Stomach smooth muscle (tissue), 2 donors: ENCODE measurements at regions not wholly inside any gene's neighbourhood (a gene's known extent, or its start where the extent isn't known, plus 50 kb on each side); places are given as distances from the start of the nearest gene placed in this dataset.
"Not testable (repeated sequence)": the region's sequence is repeated elsewhere in the genome, so short reads cannot be mapped to it uniquely, and the experiment has no call there.

Source experiments
- H3K27ac ChIP-seq: one replicate; pipeline ENCODE4 v1.7.0; 2013; ENCODE audit warnings: mild to moderate bottlenecking, low read length, inconsistent platforms
- H3K27me3 ChIP-seq, 2 donors: one replicate each; pipeline ENCODE4 v1.7.0; 2013; ENCODE audit warnings: low read length in 2 of 2; ENCODE audit not compliant: insufficient read depth in 2 of 2, control insufficient read depth in 1 of 2
- H3K36me3 ChIP-seq, 2 donors: one replicate each; pipeline ENCODE4 v1.7.0; 2013; ENCODE audit warnings: low read length in 2 of 2; ENCODE audit not compliant: control insufficient read depth in 2 of 2, insufficient read depth in 2 of 2
- H3K4me1 ChIP-seq: one replicate; pipeline ENCODE4 v1.7.0; 2013; ENCODE audit warnings: low read length; ENCODE audit not compliant: control insufficient read depth, insufficient read depth
- H3K4me3 ChIP-seq, 2 donors: one replicate each; pipeline ENCODE4 v1.7.0; 2013; ENCODE audit warnings: low read length in 2 of 2
- H3K9ac ChIP-seq, 2 donors: one replicate each; pipeline ENCODE4 v1.7.0; 2013; ENCODE audit warnings: low read length in 2 of 2, mild to moderate bottlenecking in 1 of 2
- H3K9me3 ChIP-seq, 2 donors: one replicate each; pipeline ENCODE4 v1.7.0; 2013; ENCODE audit warnings: low read length in 2 of 2; ENCODE audit not compliant: control insufficient read depth in 2 of 2
- donor health status: healthy.
- donor health status: Pancreatic carcinoma.

DNA sequence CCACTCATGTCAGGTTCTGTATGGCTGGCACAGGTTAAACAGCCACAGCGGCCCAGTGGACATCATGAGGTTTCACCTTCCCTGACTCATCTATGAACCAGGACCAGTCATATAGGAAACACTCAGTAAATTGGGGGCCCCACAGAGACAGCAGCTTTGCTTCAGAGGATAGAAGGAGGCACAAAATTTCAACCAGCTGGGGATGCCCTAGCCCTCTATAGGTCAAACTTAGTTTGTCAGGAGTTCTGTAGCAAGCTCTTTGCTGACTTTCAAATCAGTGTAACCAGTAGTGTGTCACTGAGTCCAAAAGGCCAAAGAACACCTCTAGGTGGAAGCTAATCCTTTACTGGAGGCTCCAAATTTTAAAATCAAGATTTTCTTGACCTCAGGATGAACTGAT is 4157.8 kb upstream of the TPTE start:
- H3K4me3 ChIP-seq, H3K27ac ChIP-seq, H3K4me1 ChIP-seq, H3K9ac ChIP-seq, H3K27me3 ChIP-seq, H3K36me3 ChIP-seq, H3K9me3 ChIP-seq: not testable (repeated sequence)

DNA sequence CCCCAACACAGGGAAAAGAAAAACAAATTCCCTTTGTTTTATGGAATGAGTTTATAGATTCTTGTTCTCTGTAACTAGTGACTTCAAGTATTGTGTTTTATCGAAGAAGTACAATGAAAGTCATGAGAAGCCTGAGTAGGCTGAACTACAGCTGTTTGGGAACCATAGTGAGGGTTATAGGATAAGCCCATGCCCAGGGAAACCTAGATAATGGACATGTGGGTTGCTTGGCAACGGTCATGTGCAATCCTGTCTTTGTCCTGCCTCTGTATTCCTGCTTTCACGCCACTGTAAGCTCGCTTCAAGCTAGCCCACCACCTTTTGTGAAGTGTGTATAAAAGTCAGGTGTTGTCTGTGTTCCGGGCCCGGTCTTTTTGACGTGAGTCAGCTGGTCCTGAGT is 4152.6 kb upstream of the TPTE start:
- not testable (repeated sequence) for H3K4me1 ChIP-seq, H3K9ac ChIP-seq, H3K27me3 ChIP-seq, H3K36me3 ChIP-seq, H3K9me3 ChIP-seq
- peak overlapping the region in 1 of 2 donors; percentile 61 for H3K4me3 ChIP-seq
- peak overlapping the region; percentile 71 for H3K27ac ChIP-seq

DNA sequence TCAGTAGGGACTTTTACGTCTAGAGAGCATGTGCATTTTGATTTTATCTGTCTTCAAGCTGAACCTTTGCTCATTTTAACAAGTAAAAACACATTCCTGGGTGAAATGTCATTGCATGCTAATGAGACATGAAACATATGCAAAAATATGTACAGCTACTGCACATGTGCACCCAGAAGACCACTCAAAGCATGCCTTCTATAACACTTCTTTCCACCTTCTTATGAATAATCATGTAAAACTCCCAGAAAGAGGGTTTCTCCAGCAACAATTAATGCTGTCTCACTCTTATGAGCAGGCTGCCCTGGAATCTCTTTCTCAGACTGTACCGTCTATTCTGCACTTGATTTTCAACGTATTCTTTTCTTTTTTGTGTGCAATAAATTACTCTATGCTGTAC is 4148.1 kb upstream of the TPTE start:
- not testable (repeated sequence) for H3K27me3 ChIP-seq, H3K36me3 ChIP-seq, H3K4me1 ChIP-seq, H3K27ac ChIP-seq, H3K9me3 ChIP-seq, H3K4me3 ChIP-seq, H3K9ac ChIP-seq

DNA sequence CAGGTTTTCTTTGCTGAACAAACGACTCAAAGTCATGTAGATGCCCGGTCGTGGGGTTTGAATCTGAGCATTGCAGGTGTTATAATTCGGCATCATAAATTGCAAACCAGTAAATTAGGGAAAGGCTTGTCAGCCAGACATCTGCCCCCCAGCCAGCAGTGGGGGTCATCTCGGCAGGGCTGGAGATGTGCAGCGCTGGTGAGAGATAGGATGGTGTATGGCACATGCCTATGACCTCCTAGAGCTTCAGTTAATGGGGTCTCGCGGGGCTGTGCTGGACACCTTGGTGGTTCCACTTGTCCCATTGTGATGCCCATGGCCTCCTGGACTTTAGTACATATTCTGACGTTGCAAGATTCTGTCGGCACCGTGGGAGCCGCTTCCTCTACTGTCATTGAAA is 4147.2 kb upstream of the TPTE start:
- not testable (repeated sequence) for H3K9ac ChIP-seq, H3K9me3 ChIP-seq, H3K27me3 ChIP-seq, H3K27ac ChIP-seq, H3K4me3 ChIP-seq, H3K4me1 ChIP-seq, H3K36me3 ChIP-seq

DNA sequence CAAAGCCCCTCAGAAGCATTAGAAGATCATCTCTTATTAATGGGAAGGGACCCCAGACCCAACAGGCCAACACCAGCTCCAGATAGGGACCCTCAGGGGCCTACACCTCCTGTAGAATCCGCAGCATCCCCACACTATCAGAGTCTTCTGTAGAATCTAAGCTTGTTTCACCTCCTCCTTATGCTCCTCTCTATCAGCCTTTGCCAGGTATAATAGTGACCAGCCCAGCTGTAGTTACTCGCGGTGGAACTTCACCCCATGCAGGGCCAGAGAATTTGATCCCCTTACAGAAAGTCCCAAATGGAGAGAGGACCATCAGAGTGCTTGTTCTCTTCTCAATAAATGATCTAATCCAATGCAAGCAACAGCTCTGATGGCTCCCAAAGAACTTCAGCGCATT is 4146.5 kb upstream of the TPTE start:
- not testable (repeated sequence) for H3K9ac ChIP-seq, H3K27ac ChIP-seq, H3K4me1 ChIP-seq, H3K27me3 ChIP-seq, H3K36me3 ChIP-seq, H3K9me3 ChIP-seq, H3K4me3 ChIP-seq

DNA sequence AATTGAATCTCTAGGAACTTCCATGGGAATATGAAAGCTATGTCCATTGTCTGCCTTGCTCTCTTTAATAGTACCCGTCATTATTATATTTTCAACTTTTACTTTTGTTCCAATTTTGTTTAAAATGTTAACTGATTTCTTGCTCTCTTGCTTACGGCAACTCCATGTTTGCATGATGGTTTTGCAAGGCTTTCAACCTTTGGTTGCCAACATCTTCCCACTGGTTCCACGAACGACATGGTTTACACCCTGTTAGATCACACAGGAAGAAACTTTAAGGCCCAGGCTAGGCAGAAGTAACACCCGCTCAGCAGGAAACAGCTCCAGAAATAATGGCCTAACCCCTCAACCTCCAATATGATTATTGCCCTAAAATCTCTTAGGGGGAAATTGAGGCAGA is 4145.6 kb upstream of the TPTE start:
- not testable (repeated sequence) for H3K4me1 ChIP-seq, H3K9ac ChIP-seq, H3K4me3 ChIP-seq

DNA sequence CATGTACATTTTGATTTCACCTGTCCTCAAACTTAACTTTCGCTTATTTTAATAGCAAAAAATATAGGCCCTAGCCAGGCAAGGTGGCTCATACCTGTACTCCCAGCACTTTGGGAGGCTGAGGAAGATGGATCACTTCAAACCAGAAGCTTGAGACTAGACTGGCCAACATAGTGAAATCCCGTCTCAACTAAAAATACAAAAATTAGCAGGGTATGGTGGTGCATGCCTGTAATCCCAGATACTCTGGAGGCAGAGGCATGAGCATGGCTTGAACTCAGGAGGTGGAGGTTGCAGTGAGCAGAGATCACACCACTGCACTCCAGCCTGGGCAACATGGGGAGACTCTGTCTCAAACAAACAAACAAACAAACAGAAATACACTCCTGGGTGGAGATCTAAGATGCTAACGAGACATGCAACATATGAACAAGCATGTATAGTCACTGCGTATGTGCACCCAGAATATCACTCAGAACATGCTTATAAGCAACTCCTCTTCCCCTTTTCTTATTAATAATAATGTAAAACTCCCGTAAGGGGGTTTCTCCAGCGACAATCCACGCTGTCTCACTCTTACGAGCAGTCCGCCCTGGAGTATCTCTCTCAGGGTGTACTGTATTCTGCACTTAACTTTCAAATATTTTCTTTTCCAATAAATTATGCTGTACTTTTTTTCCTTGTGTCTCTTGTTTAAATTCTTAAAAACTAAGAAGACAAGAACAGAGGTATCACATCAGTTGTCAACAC is 4144.9 kb upstream of the TPTE start:
- H3K36me3 ChIP-seq, H3K4me1 ChIP-seq, H3K27ac ChIP-seq, H3K9me3 ChIP-seq, H3K4me3 ChIP-seq, H3K27me3 ChIP-seq, H3K9ac ChIP-seq: not testable (repeated sequence)

More for the DNA sequence above, 4145.6 kb upstream of the TPTE start:
- H3K9me3 ChIP-seq, H3K27ac ChIP-seq, H3K27me3 ChIP-seq, H3K36me3 ChIP-seq: not testable (repeated sequence)
